Large intestine (tissue), 3 donors: ENCODE measurements at regions not wholly inside any gene's neighbourhood (a gene's known extent, or its start where the extent isn't known, plus 50 kb on each side); places are given as distances from the start of the nearest gene placed in this dataset.

Experiments
- DNase-seq, 2 donors: peaks; one replicate each; pipeline versions ENCODE4 v3.0.0 to v3.0.0-alpha.2; 2013
- H3K27ac ChIP-seq: one replicate; pipeline ENCODE4 v1.5.1; 2013; ENCODE audit warnings: low read length
- H3K27me3 ChIP-seq: 2 replicates; pipeline ENCODE4 v1.6.1; 2013; ENCODE audit warnings: low read length; ENCODE audit not compliant: control insufficient read depth, insufficient read depth
- H3K36me3 ChIP-seq: 2 replicates; pipeline ENCODE4 v1.6.1; 2013; ENCODE audit warnings: low read length; ENCODE audit not compliant: control insufficient read depth, insufficient read depth
- H3K4me1 ChIP-seq: one replicate; pipeline ENCODE4 v1.6.1; 2013; ENCODE audit warnings: low read length; ENCODE audit not compliant: control insufficient read depth, insufficient read depth
- H3K4me3 ChIP-seq: one replicate; pipeline ENCODE4 v1.5.1; 2013; ENCODE audit warnings: low read length
- H3K9me3 ChIP-seq: one replicate; pipeline ENCODE4 v1.6.1; 2013; ENCODE audit warnings: mild to moderate bottlenecking, low read depth, low read length, moderate library complexity; ENCODE audit not compliant: control insufficient read depth
- WGBS: methylation state at CpG from one replicate; pipeline ENCODE4 v1.1.5; 2013; ENCODE audit warnings: low lambda C conversion rate; ENCODE audit not compliant: insufficient coverage; 5-methylcytosine and 5-hydroxymethylcytosine counted together

- H3K27me3 ChIP-seq, result no peaks in the 10 kb centered on the region
- no peak overlapping the region for H3K4me3 ChIP-seq
- no peak for DNase-seq
- H3K4me1 ChIP-seq, result no peaks in the 10 kb centered on the region
- no peaks in the 10 kb centered on the region for H3K9me3 ChIP-seq
- no peaks in the 10 kb centered on the region for H3K36me3 ChIP-seq
- no peak overlapping the region for H3K27ac ChIP-seq
- WGBS, result no CpG with 5 or more reads among the region's 4 CpGs
Observed at GRCh38 chr1:112196008-112196588, 199.9 kb upstream of the CTTNBP2NL start.

GRCh38 chr1:112196731-112197130 lies 199.3 kb upstream of the CTTNBP2NL start:
- Histone ChIP-seq H3K36me3 (no peaks in the 10 kb centered on the region), H3K9me3 (no peaks in the 10 kb centered on the region), H3K4me1 (no peaks in the 10 kb centered on the region), H3K27me3 (no peaks in the 10 kb centered on the region), H3K27ac (no peak overlapping the region), H3K4me3 (no peak overlapping the region)
- no peak for DNase-seq
- WGBS, result no CpG with 5 or more reads among the region's 4 CpGs

- Histone ChIP-seq H3K4me3 (no peak overlapping the region), H3K27me3 (no peaks in the 10 kb centered on the region), H3K4me1 (no peaks in the 10 kb centered on the region), H3K27ac (no peak overlapping the region), H3K36me3 (no peaks in the 10 kb centered on the region), H3K9me3 (peaks cover 4% of the 10 kb centered on the region)
- DNase-seq, result no peak
- WGBS, result 50% methylated on average over 1 of the region's 1 CpG
Observed at GRCh38 chr1:112209493-112209892, 186.5 kb upstream of the CTTNBP2NL start.

- Histone ChIP-seq H3K36me3 (no peaks in the 10 kb centered on the region), H3K4me1 (no peaks in the 10 kb centered on the region), H3K27ac (no peak overlapping the region), H3K4me3 (no peak overlapping the region), H3K9me3 (no peaks in the 10 kb centered on the region), H3K27me3 (no peaks in the 10 kb centered on the region)
- WGBS, result 100% methylated on average over 1 of the region's 1 CpG
- no peak for DNase-seq
Observed at GRCh38 chr1:112219267-112219666, 176.7 kb upstream of the CTTNBP2NL start.

- WGBS, result no CpG with 5 or more reads among the region's 9 CpGs
- no peak overlapping the region for H3K4me3 ChIP-seq
- no peak for DNase-seq
- H3K27me3 ChIP-seq, result no peaks in the 10 kb centered on the region
- no peaks in the 10 kb centered on the region for H3K36me3 ChIP-seq
- no peak overlapping the region for H3K27ac ChIP-seq
- H3K9me3 ChIP-seq, result no peaks in the 10 kb centered on the region
- no peaks in the 10 kb centered on the region for H3K4me1 ChIP-seq
Observed at GRCh38 chr1:112230232-112230631, 165.8 kb upstream of the CTTNBP2NL start.

- Histone ChIP-seq H3K27me3 (no peaks in the 10 kb centered on the region), H3K9me3 (no peaks in the 10 kb centered on the region), H3K4me3 (no peak overlapping the region), H3K27ac (no peak overlapping the region), H3K36me3 (no peaks in the 10 kb centered on the region), H3K4me1 (no peaks in the 10 kb centered on the region)
- WGBS, result no CpG with 5 or more reads among the region's 3 CpGs
- no peak for DNase-seq
Observed at GRCh38 chr1:112231331-112231730, 164.7 kb upstream of the CTTNBP2NL start.

- no peaks in the 10 kb centered on the region for H3K9me3 ChIP-seq
- no peak for DNase-seq
- H3K27me3 ChIP-seq, result no peaks in the 10 kb centered on the region
- H3K27ac ChIP-seq, result no peak overlapping the region
- no CpG with 5 or more reads among the region's 3 CpGs for WGBS
- H3K36me3 ChIP-seq, result no peaks in the 10 kb centered on the region
- no peaks in the 10 kb centered on the region for H3K4me1 ChIP-seq
- no peak overlapping the region for H3K4me3 ChIP-seq
Observed at GRCh38 chr1:112232848-112233247, 163.2 kb upstream of the CTTNBP2NL start.

GRCh38 chr1:112234710-112235109 lies 161.3 kb upstream of the CTTNBP2NL start:
- DNase-seq, result no peak
- WGBS, result 100% methylated on average over 1 of the region's 3 CpGs
- H3K9me3 ChIP-seq, result no peaks in the 10 kb centered on the region
- H3K4me1 ChIP-seq, result no peaks in the 10 kb centered on the region
- H3K36me3 ChIP-seq, result no peaks in the 10 kb centered on the region
- H3K27me3 ChIP-seq, result no peaks in the 10 kb centered on the region
- no peak overlapping the region for H3K4me3 ChIP-seq
- H3K27ac ChIP-seq, result no peak overlapping the region

- no peak overlapping the region for H3K27ac ChIP-seq
- WGBS, result 100% methylated on average over 1 of the region's 2 CpGs
- no peak for DNase-seq
Observed at GRCh38 chr1:112237983-112238545, 157.9 kb upstream of the CTTNBP2NL start.

GRCh38 chr1:112239683-112240330 lies 156.2 kb upstream of the CTTNBP2NL start:
- H3K9me3 ChIP-seq, result no peaks in the 10 kb centered on the region
- no peaks in the 10 kb centered on the region for H3K36me3 ChIP-seq
- no peak for DNase-seq
- H3K4me1 ChIP-seq, result no peaks in the 10 kb centered on the region
- WGBS, result 68% methylated on average over 2 of the region's 6 CpGs
- H3K27ac ChIP-seq, result no peak overlapping the region
- H3K4me3 ChIP-seq, result no peak overlapping the region
- H3K27me3 ChIP-seq, result no peaks in the 10 kb centered on the region

More at GRCh38 chr1:112237983-112238545, 157.9 kb upstream of the CTTNBP2NL start:
- H3K36me3 ChIP-seq, result no peaks in the 10 kb centered on the region
- no peak overlapping the region for H3K4me3 ChIP-seq
- H3K27me3 ChIP-seq, result no peaks in the 10 kb centered on the region
- no peaks in the 10 kb centered on the region for H3K4me1 ChIP-seq
- H3K9me3 ChIP-seq, result no peaks in the 10 kb centered on the region

- no peaks in the 10 kb centered on the region for H3K4me1 ChIP-seq
- no peak for DNase-seq
- no peak overlapping the region for H3K27ac ChIP-seq
- no peak overlapping the region for H3K4me3 ChIP-seq
- WGBS, result no CpG with 5 or more reads among the region's 5 CpGs
- H3K36me3 ChIP-seq, result no peaks in the 10 kb centered on the region
- H3K27me3 ChIP-seq, result no peaks in the 10 kb centered on the region
- no peaks in the 10 kb centered on the region for H3K9me3 ChIP-seq
Observed at GRCh38 chr1:112242470-112242869, 153.5 kb upstream of the CTTNBP2NL start.
